K562 (cell line): ENCODE measurements at regions not wholly inside any gene's neighbourhood (a gene's known extent, or its start where the extent isn't known, plus 50 kb on each side); places are given as distances from the start of the nearest gene placed in this dataset.
A peak's percentile ranks its signal among the peaks of the same experiment; 100 is the strongest.

Experiments used
- ATAC-seq: fragments of 200-7000 bp; cut with Tn5 transposase; 3 replicates; pipeline ENCODE4 v1.9.1; 2020; ENCODE audit warnings: moderate library complexity
- BruUV-seq: library from RNA; stranded (reverse); fragments of 400-500 nt; replicated peaks from 2 replicates; lab custom pipeline; 2021; lab: Mats Ljungman, UMichigan
- CTCF ChIA-PET: fragments of 300-600 bp; formaldehyde crosslinking; extraction: SDS; loops from one replicate; lab custom pipeline; 2021; ENCODE audit warnings: low intra/inter-chr PET ratio; lab: Yijun Ruan, JAX
- POLR2A ChIA-PET: fragments of 300-600, 350-650 bp; sonication (Branson Sonifier 250); formaldehyde crosslinking; extraction: SDS; loops from one replicate; lab custom pipeline; 2021; ENCODE audit warnings: antibody characterized with exemption, inconsistent platforms; lab: Yijun Ruan, JAX
- DNase-seq, 4 experiments: peaks; one replicate each; pipeline versions ENCODE4 v3.0.0 to v3.0.0-alpha.2; 2011 to 2018; ENCODE audit warnings: low spot score in 3 of 4, mixed read lengths in 3 of 4; ENCODE audit errors: extremely low read depth in 1 of 4
- FAIRE-seq: peaks from 2 replicates; lab custom pipeline; 2011; peaks lifted over from hg19 to GRCh38; lab: Jason Lieb, UNC
- H2AFZ ChIP-seq: 2 replicates; pipeline ENCODE4 v1.6.0; 2011; ENCODE audit warnings: low read depth, low read length, control low read depth, inconsistent platforms
- H3K27ac ChIP-seq: fragments of 200-600 bp; 3 replicates; pipeline ENCODE4 v1.8.0; 2011; ENCODE audit warnings: low read depth, mild to moderate bottlenecking, control low read depth, inconsistent platforms, low read length, moderate library complexity, mixed read lengths; ENCODE audit errors: extremely low read depth
- H3K27me3 ChIP-seq, 2 experiments: fragments of 300-600 bp in 1 of 2; 2 replicates in 1 of 2; 3 replicates in 1 of 2; pipeline versions ENCODE4 v1.6.0 to v1.8.0; 2011; ENCODE audit warnings: inconsistent platforms in 2 of 2, low read length in 2 of 2, mild to moderate bottlenecking in 1 of 2, mixed read lengths in 1 of 2, moderate library complexity in 1 of 2; ENCODE audit not compliant: control insufficient read depth in 2 of 2, insufficient read depth in 2 of 2
- H3K36me3 ChIP-seq: fragments of 300-600 bp; 3 replicates; pipeline ENCODE4 v1.8.0; 2011; ENCODE audit warnings: mild to moderate bottlenecking, low read length, inconsistent platforms; ENCODE audit not compliant: control insufficient read depth, insufficient read depth
- H3K4me1 ChIP-seq, 2 experiments: fragments of 200-600 bp in 1 of 2; replicated peaks in 1 of 2; 2 replicates in 1 of 2; 3 replicates in 1 of 2; pipeline versions ENCODE4 v1.5.1 to v1.8.0; 2011; ENCODE audit warnings: inconsistent platforms in 2 of 2, low read length in 2 of 2, mild to moderate bottlenecking in 1 of 2, mixed read lengths in 1 of 2, moderate library complexity in 1 of 2; ENCODE audit not compliant: control insufficient read depth in 2 of 2, insufficient read depth in 2 of 2
- H3K4me2 ChIP-seq: 2 replicates; pipeline ENCODE4 v1.6.1; 2011; ENCODE audit warnings: low read length, control low read depth, inconsistent platforms, mixed read lengths; ENCODE audit not compliant: insufficient read depth
- H3K4me3 ChIP-seq: fragments of 200-600 bp; sonication (generic), shearing (Covaris generic); 2 replicates; pipeline ENCODE4 v1.5.1; 2016; ENCODE audit warnings: control low read depth, inconsistent platforms
- H3K79me2 ChIP-seq: fragments of 200-600 bp; 3 replicates; pipeline ENCODE4 v1.8.0; 2011; ENCODE audit warnings: low read length, inconsistent platforms; ENCODE audit not compliant: control insufficient read depth, insufficient read depth
- H3K9ac ChIP-seq, 2 experiments: 2 replicates each; pipeline versions ENCODE4 v1.6.0 to v1.6.1; 2011; ENCODE audit warnings: low read depth in 2 of 2, low read length in 2 of 2, control low read depth in 1 of 2, inconsistent platforms in 1 of 2, mild to moderate bottlenecking in 1 of 2, mixed read lengths in 1 of 2; ENCODE audit not compliant: insufficient read depth in 1 of 2
- H3K9me1 ChIP-seq: one replicate; pipeline ENCODE4 v1.6.0; 2011; ENCODE audit warnings: inconsistent platforms, mild to moderate bottlenecking, low read length, moderate library complexity; ENCODE audit not compliant: control insufficient read depth, insufficient read depth
- H3K9me3 ChIP-seq: replicated peaks from 2 replicates; pipeline ENCODE4 v1.5.1; 2011; ENCODE audit warnings: low read depth, low read length, inconsistent platforms; ENCODE audit not compliant: control insufficient read depth, insufficient read depth
- H4K20me1 ChIP-seq: replicated peaks from 2 replicates; pipeline ENCODE4 v1.6.1; 2011; ENCODE audit warnings: low read length, inconsistent platforms, mixed read lengths; ENCODE audit not compliant: control insufficient read depth, insufficient read depth
- BRD9 ChIP-seq: fragments of 450-650 bp; IDR thresholded peaks from 2 replicates; pipeline ENCODE4 v1.6.1; 2018; ENCODE audit warnings: low read depth; ENCODE audit not compliant: partially characterized antibody
- CBX3 ChIP-seq, 2 experiments: IDR thresholded peaks; 1 replicate in 1 of 2; 2 replicates in 1 of 2; pipeline ENCODE4 v1.6.1; 2012; ENCODE audit warnings: inconsistent platforms in 2 of 2, low read length in 2 of 2, borderline replicate concordance in 1 of 2, control low read depth in 1 of 2
- HDAC8 ChIP-seq: fragments of 450-650 bp; IDR thresholded peaks from 2 replicates; pipeline ENCODE4 v1.6.1; 2016; ENCODE audit warnings: mild to moderate bottlenecking, missing genetic modification characterization, moderate library complexity, missing compliant biosample characterization
- ILK ChIP-seq: fragments of 450-650 bp; IDR thresholded peaks from 2 replicates; pipeline ENCODE4 v1.6.1; 2016; ENCODE audit warnings: missing genetic modification characterization, low read depth, mild to moderate bottlenecking, missing compliant biosample characterization, moderate library complexity, borderline replicate concordance
- RBM25 ChIP-seq: fragments of 200-400 bp; formaldehyde crosslinking; IDR thresholded peaks from 2 replicates; pipeline ENCODE4 v1.6.1; 2018; ENCODE audit warnings: low read length, low read depth, moderate library complexity; ENCODE audit not compliant: severe bottlenecking
- RFX1 ChIP-seq: fragments of 450-650 bp; IDR thresholded peaks from 2 replicates; pipeline ENCODE4 v1.6.1; 2016; ENCODE audit warnings: mild to moderate bottlenecking, moderate library complexity
- SP1 ChIP-seq: sonication (generic); formaldehyde crosslinking; IDR thresholded peaks from 2 replicates; pipeline ENCODE4 v1.8.1; 2022; ENCODE audit warnings: mild to moderate bottlenecking, missing genetic modification reagents
- TRIM24 ChIP-seq, 2 experiments: fragments of 450-650 bp; IDR thresholded peaks; 2 replicates each; pipeline ENCODE4 v1.6.1; 2016
- ZNF280A ChIP-seq: fragments of 450-650 bp; IDR thresholded peaks from 2 replicates; pipeline ENCODE4 v1.6.1; 2018; ENCODE audit warnings: mild to moderate bottlenecking, low read depth; ENCODE audit not compliant: partially characterized antibody
- ZNF384 ChIP-seq: IDR thresholded peaks from 2 replicates; pipeline ENCODE4 v1.6.1; 2012; ENCODE audit warnings: low read depth, low read length, improper control_type of control experiment
- WGBS: fragments of 100-300 bp; shearing (Covaris generic); methylation state at CpG from one replicate; pipeline ENCODE4 v1.1.6; 2016; ENCODE audit warnings: low coverage, mixed read lengths; ENCODE audit not compliant: insufficient coverage; ENCODE audit errors: missing lambda C conversion rate; 5-methylcytosine and 5-hydroxymethylcytosine counted together
- in situ Hi-C: fragments of 300-500 bp; cut with MboI; formaldehyde crosslinking; loops from 4 replicates; pipeline ENCODE4 v1.15.0; 2018; ENCODE audit warnings: inconsistent platforms, mixed read lengths
- intact Hi-C: fragments of 100-400 bp; cut with micrococcal nuclease; formaldehyde crosslinking; loops from 2 replicates; pipeline ENCODE4 v1.14.2; 2022
- TF ChIP-seq, protein P1 (sequence below): fragments of 250-450 bp; sonication (Bioruptor Pico); IDR thresholded peaks from 2 replicates; pipeline ENCODE4 v1.4.0; 2020; ENCODE audit warnings: borderline replicate concordance

DNA sequence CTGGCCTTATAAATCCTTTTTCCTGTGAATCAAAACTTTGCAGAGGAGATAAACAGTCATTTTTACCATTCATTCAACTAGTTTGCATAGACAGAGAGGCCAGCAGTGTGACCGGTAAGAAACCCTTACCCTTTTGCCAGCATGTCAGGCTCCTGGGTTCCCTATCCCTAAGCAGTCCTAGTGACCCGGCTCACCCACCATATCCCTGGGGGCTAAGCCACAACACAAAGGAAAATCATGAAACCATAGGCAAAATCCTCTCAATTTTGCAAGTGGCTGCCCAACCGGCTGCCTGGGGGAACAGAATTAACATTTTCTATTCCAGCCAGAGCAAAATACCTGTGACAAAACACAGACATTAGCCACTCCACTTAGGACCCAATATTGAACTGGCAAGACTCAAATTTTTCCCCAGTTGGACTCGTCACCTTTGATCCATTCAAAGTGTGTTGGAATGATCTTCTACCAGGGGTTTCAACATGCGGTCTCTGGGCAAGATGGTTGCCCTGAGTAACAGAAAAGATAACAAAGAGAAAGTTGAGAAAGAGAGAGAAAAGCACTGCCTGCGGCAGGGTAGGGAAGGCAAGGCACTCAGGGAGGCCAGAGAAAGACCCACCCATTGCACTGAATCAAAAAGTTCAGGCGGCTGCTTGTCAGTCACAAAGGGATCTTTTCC lies 174.8 kb upstream of the NAMPT start:
- Histone ChIP-seq H3K79me2 (no peaks in the 10 kb centered on the region), H4K20me1 (no peaks in the 10 kb centered on the region), H3K36me3 (no peaks in the 10 kb centered on the region), H3K27me3 (no peaks in the 10 kb centered on the region), H3K9ac (no peak overlapping the region), H3K9me3 (0 out of 2 replicates have a peak, but pooled peaks cover 2% of the 10 kb centered on the region), H3K4me3 (no peak overlapping the region), H3K4me1 (peaks cover 0 to 11% of the 10 kb centered on the region in 2 experiments; a peak in 2 of 5 replicates), H3K27ac (no peak overlapping the region), H3K4me2 (no peak overlapping the region), H2AFZ (no peak overlapping the region), H3K9me1 (no peaks in the 10 kb centered on the region)
- no peak for DNase-seq
- no TSS peak for BruUV-seq
- ATAC-seq = no peak
- TF ChIP-seq SP1 (CRISPR knock-in tag) (no peak), RFX1 (peak; percentile 11; the same call in 1 of the 2 replicates)
- no peak for FAIRE-seq
- ChIA-PET POLR2A (interaction anchor here (0.5 to 0.6 kb wide), 2 partner anchors 262 to 315 kb away, joined by 3 to 4 read pairs; no protein-coding TSS in a partner anchor), CTCF (no interaction called here)
- in situ Hi-C loops (loop anchor here (5.0 kb wide), 1 partner anchor 282 kb away; no protein-coding TSS in a partner anchor), intact Hi-C loops (loop anchor here (5.0 kb wide), 1 partner anchor 172 kb away; no protein-coding TSS in a partner anchor)
- 65% methylated on average over 7 of the region's 7 CpGs for WGBS

DNA sequence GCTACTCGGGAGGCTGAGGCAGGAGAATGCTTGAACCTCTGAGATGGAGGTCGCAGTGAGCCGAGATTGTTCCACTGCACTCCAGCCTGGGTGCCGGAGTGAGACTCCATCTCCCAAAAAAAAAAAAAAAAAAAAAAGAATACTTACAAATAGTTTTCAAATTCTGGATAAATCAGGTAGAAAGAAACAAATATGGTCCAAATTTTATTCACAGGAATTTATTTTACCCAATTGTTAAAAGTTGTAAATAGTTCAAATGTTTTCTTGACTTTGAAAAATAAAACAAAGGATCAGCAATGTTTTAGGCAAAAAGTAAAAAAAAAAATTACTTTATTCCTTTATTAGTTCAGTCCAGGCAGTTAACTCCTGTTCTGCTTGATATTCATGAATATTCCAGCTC lies 172.9 kb upstream of the NAMPT start:
- Histone ChIP-seq H4K20me1 (no peaks in the 10 kb centered on the region), H3K36me3 (no peaks in the 10 kb centered on the region), H3K27ac (no peak overlapping the region), H3K79me2 (no peaks in the 10 kb centered on the region), H3K27me3 (no peaks in the 10 kb centered on the region), H3K9me1 (no peaks in the 10 kb centered on the region), H3K9ac (no peak overlapping the region), H3K4me1 (peaks cover 0 to 3% of the 10 kb centered on the region in 2 experiments; a peak in 2 of 5 replicates), H3K9me3 (0 out of 2 replicates have a peak, but pooled peaks cover 2% of the 10 kb centered on the region), H3K4me2 (no peak overlapping the region), H3K4me3 (no peak overlapping the region), H2AFZ (no peak overlapping the region)
- ChIA-PET POLR2A (interaction anchor here (1.0 kb wide), 1 partner anchor 9 kb away, joined by 3 read pairs; no protein-coding TSS in a partner anchor), CTCF (interaction anchor here (0.6 to 1.2 kb wide), 3 partner anchors 9 to 403 kb away, joined by 3 to 4 read pairs (median 3); no protein-coding TSS in a partner anchor)
- intact Hi-C loops (no loop called here), in situ Hi-C loops (no loop called here)
- FAIRE-seq = no peak
- ATAC-seq = no peak
- no TSS peak for BruUV-seq
- 65% methylated on average over 4 of the region's 4 CpGs for WGBS
- TF ChIP-seq TRIM24 (IDR thresholded peaks at IDR 0.05) (peak in 1 of 2 experiments; percentile 17; a peak in 1 of 4 replicates), HDAC8 (no peak), BRD9 (peak; percentile 85), ZNF384 (peak; percentile 53; the same call in 1 of the 2 replicates), RBM25 (no peak), ILK (tag) (no peak), CBX3 (IDR thresholded peaks at IDR 0.05; ENCODE audit: borderline replicate concordance in 1 of 2, low read length in 2 of 2) (peak in 1 of 2 experiments; percentile 79; a peak in 1 of 3 replicates), ZNF280A (peak; percentile 31)
- TF ChIP-seq, protein P1, sequence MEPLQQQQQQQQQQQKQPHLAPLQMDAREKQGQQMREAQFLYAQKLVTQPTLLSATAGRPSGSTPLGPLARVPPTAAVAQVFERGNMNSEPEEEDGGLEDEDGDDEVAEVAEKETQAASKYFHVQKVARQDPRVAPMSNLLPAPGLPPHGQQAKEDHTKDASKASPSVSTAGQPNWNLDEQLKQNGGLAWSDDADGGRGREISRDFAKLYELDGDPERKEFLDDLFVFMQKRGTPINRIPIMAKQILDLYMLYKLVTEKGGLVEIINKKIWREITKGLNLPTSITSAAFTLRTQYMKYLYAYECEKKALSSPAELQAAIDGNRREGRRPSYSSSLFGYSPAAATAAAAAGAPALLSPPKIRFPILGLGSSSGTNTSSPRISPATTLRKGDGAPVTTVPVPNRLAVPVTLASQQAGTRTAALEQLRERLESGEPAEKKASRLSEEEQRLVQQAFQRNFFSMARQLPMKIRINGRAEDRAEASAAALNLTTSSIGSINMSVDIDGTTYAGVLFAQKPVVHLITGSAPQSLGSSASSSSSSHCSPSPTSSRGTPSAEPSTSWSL (CRISPR knock-in tag) = no peak
- no peak for DNase-seq
